IPS-NIHi11 (cell line): ENCODE measurements at regions not wholly inside any gene's neighbourhood (a gene's known extent, or its start where the extent isn't known, plus 50 kb on each side); places are given as distances from the start of the nearest gene placed in this dataset.

Experiments used
- DNase-seq: peaks from one replicate; pipeline ENCODE4 v3.0.0; 2012; ENCODE audit warnings: mixed read lengths, low spot score

- no peak for DNase-seq
Measured at GRCh38 chr15:81865850-81866537, 179.8 kb downstream of the MEX3B start.

- no peak for DNase-seq
Measured at GRCh38 chr15:81863162-81863561, 182.7 kb downstream of the MEX3B start.

- DNase-seq, result no peak
Measured at GRCh38 chr15:81859737-81860516, 185.9 kb downstream of the MEX3B start.

GRCh38 chr15:81858586-81858985 lies 187.2 kb downstream of the MEX3B start:
- DNase-seq, result no peak

- DNase-seq, result no peak
Measured at GRCh38 chr15:81858136-81858535, 187.7 kb downstream of the MEX3B start.

- no peak for DNase-seq
Measured at GRCh38 chr15:81856634-81857026, 189.2 kb downstream of the MEX3B start.

GRCh38 chr15:81856001-81856633 lies 189.7 kb downstream of the MEX3B start:
- no peak for DNase-seq

- DNase-seq, result no peak
Measured at GRCh38 chr15:81853150-81853748, 192.6 kb downstream of the MEX3B start.

GRCh38 chr15:81852411-81853149 lies 193.2 kb downstream of the MEX3B start:
- DNase-seq, result no peak

GRCh38 chr15:81851757-81852156 lies 194.1 kb downstream of the MEX3B start:
- DNase-seq, result no peak

GRCh38 chr15:81851325-81851724 lies 194.5 kb downstream of the MEX3B start:
- no peak for DNase-seq

- DNase-seq, result no peak
Measured at GRCh38 chr15:81849289-81849688, 196.5 kb downstream of the MEX3B start.

- DNase-seq, result no peak
Measured at GRCh38 chr15:81848701-81849100, 197.1 kb downstream of the MEX3B start.

GRCh38 chr15:81843757-81844407 lies 201.9 kb downstream of the MEX3B start:
- DNase-seq, result no peak

GRCh38 chr15:81843226-81843625 lies 202.6 kb downstream of the MEX3B start:
- no peak for DNase-seq

GRCh38 chr15:81839387-81839786 lies 206.4 kb downstream of the MEX3B start:
- DNase-seq, result no peak

GRCh38 chr15:81835731-81836130 lies 210.1 kb downstream of the MEX3B start:
- no peak for DNase-seq

GRCh38 chr15:81830520-81830919 lies 215.3 kb downstream of the MEX3B start:
- DNase-seq, result no peak

GRCh38 chr15:81829918-81830317 lies 215.9 kb downstream of the MEX3B start:
- no peak for DNase-seq

- no peak for DNase-seq
Measured at GRCh38 chr15:81828135-81828534, 217.7 kb downstream of the MEX3B start.

- no peak for DNase-seq
Measured at GRCh38 chr15:81825136-81825535, 220.7 kb downstream of the MEX3B start.
